Erythroblast (primary cell): ENCODE measurements at regions not wholly inside any gene's neighbourhood (a gene's known extent, or its start where the extent isn't known, plus 50 kb on each side); places are given as distances from the start of the nearest gene placed in this dataset.
A peak's percentile ranks its signal among the peaks of the same experiment; 100 is the strongest.
"Not testable (repeated sequence)": the region's sequence is repeated elsewhere in the genome, so short reads cannot be mapped to it uniquely, and the experiment has no call there.

Experiments
- DNase-seq, 2 experiments: peaks; one replicate each; lab custom pipeline; 2025; lab: John Stamatoyannopoulos, UW
- GATA1 ChIP-seq: IDR thresholded peaks from 2 replicates; pipeline ENCODE4 v1.6.1; 2011; ENCODE audit warnings: low read depth, mild to moderate bottlenecking, control low read depth, low read length, moderate library complexity
- POLR2A ChIP-seq: IDR thresholded peaks from 2 replicates; pipeline ENCODE4 v1.6.1; 2011; ENCODE audit warnings: mild to moderate bottlenecking, low read length

DNA sequence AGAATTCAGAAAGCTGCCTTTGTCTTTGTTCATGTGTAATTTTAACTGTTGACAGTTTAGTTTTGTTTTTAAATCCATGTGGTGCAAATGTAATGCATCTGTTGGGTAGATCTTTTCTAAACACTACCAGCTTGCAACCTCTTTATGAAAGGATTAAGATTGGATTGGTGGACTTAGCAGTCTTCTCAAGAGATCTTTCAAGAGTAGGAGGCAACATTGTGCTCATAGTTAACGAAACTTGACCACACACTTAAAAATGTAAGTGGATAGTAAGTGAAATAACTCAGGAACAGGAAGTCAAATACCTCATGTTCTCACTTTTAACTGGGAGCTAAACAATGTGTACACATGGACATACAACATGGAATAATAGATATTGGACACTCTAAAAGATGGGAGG lies 579.0 kb downstream of the RIT2 start:
- TF ChIP-seq GATA1 (no peak), POLR2A (no peak)
- no peak for DNase-seq

DNA sequence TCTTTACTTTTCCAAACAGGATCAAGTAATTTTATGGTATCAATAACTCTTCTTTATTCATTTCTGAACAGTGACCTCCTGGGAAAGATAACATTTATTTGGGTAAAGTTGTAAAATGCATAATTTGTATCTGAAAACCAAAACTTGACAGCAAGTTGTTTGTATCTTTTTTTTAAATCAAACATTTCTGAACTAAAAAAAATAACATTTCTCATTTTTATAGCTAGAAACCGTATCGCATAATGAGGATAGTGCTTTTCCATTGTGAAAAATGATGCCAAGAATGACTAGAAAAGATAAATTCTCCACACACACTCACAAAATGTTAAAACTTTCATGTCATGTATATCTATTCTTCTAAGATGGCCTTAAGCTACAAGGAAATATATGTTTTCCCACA lies 578.2 kb downstream of the RIT2 start:
- DNase-seq: no peak
- TF ChIP-seq GATA1 (no peak), POLR2A (no peak)

DNA sequence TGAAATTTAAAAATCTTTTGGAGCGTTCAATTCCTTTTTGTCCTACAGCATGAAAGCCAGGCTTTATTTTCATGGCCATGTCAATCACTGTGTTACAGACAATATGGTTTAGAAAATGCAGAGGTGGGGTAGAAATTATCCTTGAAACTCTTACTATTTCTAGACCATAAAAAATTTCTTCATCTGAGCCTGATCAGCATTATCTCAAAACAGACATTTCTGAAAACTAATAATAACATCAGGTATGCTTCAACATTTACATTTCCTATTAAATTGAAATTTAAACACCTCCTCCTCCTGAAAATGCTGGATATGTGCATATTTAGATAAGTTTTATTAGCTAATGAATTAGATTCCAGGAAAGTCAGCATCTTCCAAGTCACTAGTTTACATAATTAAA lies 570.6 kb downstream of the RIT2 start:
- TF ChIP-seq POLR2A (no peak), GATA1 (no peak)
- no peak for DNase-seq

DNA sequence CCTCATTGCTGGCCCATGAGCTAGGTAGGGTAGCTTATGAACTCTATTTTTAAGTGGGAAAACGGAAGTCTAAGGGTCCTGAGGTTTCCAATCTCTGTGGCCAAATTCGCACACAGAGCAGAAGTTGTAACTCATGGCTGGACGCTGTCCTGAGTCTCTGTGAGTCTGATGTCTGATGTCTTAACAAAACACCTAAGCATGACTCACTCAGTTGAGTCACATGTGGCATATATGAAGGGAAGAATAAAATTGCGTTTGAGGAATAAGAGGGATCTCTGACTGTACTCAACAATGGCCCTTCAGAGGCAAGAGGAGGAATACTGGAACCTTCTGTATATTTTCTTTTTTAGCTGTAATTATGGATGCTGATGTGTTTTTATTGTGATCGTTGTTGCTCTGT lies 569.7 kb downstream of the RIT2 start:
- TF ChIP-seq GATA1: no peak
- no peak for TF ChIP-seq POLR2A
- no peak for DNase-seq

DNA sequence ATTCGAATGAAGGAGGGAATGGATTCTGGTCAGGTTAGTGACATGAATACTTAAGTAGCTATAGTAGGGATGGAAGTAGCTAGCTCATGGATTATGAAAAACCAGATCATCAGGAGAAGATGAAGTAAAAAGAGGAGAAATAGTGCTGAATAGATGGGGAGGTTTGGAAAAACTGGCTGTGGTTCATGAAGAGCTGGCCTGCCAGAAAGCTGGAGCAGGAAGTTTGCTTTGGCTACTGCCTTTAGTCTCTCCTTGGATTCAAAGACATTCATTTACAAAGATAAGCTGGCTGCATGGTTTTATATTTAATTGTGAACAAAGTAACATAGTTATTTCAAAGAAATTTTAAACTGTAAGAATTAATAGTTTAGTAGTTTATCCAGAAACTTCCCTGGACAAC lies 567.0 kb downstream of the RIT2 start:
- TF ChIP-seq GATA1 (no peak), POLR2A (no peak)

DNA sequence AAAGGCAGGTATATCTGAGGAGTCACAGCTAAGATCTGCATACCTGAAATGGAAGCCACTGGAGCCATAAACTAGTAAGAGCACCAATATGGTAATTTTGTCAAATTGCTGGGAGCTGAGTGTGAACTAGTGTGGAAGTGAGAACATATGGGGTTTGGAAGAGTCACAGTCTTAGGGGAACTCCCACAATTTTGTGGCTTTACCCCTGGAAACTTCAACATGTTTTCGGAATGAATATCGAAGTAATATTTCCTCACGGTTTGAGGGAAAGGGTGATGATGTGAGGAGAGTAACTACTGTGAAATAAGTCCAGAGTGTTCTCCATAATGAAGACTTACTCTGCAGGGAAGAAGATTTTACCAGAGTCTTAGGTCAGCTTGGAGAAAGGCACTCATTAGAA lies 565.9 kb downstream of the RIT2 start:
- DNase-seq: no peak
- TF ChIP-seq GATA1: no peak
- no peak for TF ChIP-seq POLR2A

More for the DNA sequence above, 567.0 kb downstream of the RIT2 start:
- no peak for DNase-seq

DNA sequence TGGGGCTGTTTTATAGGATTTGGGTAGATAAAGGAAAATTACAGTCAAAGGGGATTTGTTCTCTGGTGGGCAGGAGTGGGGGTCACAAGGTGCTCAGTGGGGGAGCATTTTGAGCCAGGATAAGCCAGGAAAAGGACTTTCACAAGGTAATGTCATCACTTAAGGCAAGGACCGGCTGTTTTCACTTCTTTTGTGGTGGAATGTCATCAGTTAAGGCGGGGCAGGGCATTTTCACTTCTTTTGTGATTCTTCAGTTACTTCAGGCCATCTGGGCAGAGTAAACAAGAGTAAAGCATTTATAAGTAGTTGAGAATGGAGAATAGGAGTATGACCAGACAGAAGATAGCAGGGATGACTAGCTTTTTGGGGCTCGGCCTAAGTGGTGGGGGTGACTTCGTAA lies 562.9 kb downstream of the RIT2 start:
- DNase-seq: not testable (repeated sequence)

DNA sequence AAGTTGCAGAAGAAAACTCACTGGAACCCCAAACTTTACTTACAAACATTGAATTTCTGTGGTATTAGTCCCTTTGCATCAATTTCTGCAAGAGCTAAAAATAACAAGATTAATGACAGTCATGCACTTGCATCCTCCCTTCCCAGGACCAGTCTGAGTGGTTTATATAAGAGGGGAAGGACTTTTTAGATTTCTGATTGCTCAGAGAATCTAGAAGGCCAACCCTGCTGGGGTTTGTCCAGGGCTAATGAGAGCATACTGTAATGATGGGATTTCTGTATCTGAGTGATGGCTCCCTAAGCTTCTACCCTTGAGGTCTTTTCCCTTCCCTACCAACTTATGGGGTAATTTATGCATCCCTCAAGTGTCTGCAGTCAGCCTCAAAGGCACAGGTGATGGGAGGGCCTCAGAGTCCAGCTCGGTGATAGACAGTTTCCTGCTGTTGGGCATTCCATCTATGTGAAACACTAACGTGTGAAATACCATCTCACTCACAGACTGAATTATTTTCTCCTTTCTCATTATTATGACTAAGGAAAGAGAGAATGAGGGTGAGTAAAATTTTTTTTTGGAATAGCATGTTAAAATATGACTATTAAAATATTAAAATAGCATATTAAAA lies 556.3 kb downstream of the RIT2 start:
- DNase-seq: no peak
- TF ChIP-seq POLR2A (no peak), GATA1 (no peak)

DNA sequence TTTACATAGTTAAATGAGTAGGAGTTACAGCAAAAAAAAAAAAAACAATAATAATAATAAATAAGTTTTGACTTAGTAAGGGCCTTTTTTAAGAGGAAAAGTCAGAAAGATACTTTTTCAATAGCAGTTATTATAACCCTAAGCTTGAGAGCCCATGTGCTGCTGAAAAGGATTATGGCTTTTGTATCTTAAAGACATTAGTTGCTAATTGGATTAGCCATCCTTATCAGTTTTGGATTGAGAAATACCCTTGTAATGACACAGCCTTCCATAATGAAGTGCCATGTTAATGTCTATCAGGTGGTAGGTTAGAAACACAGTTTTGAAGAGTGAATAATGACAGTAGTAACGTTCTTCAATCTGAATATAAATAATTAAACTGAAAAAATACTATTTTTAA lies 554.0 kb downstream of the RIT2 start:
- TF ChIP-seq GATA1 (no peak), POLR2A (no peak)
- no peak for DNase-seq

DNA sequence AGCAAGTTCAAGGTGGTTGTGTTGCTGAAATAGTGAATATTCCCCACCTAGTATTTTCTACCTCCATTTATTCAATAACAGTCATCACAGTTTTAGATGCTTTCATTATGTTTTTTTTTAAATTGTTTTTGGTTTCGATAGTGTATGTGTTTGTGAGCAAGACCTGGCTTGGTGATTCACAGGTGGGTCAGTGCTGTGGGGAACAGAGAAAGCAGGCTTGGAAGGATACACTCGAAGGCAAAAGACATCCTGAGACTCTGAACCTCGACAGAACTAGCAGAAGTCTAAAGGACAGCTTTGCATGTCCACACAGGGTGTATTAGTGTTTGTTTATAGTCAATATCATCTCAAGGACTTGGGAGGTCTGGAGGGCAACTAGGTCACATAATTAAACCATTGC lies 551.5 kb downstream of the RIT2 start:
- DNase-seq: no peak
- no peak for TF ChIP-seq GATA1

DNA sequence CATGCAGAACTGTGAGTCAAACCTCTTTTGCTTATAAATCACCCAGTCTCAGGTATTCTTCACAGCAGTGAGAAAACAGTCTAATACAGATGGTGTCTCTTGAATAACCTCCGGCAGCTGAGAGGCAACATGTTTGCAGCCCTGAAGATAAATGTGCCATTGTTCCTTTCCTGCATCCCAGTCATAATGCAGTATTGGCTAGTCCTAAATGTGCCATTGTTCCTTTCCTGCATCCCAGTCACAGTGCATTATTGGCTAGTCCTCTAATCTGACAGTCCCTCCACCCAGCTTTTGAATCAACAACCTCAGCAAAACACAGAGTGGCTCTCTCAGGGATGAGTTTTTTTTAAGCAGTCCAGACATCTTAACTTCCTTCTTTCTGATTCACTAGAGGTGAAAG lies 550.7 kb downstream of the RIT2 start:
- no peak for DNase-seq
- TF ChIP-seq POLR2A (no peak), GATA1 (no peak)

DNA sequence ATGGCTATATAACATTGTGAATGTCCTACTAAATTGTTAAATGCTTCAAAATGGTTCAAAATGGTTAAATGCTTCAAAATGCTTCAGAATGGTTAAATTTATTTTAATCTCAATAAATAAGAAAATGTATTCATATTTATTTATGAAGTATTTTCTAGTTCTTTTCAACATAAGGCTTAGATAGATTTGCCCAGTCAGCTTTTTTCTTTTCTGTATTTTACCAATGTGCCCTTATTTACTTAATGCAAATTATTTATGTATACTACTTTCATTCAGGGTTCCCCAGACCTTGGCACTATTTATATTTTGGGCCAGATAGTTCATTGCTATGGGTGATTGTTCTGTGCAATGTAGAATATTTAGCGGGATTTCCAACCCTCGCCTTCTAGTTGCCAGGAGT lies 546.7 kb downstream of the RIT2 start:
- TF ChIP-seq GATA1 (no peak), POLR2A (no peak)
- no peak for DNase-seq

DNA sequence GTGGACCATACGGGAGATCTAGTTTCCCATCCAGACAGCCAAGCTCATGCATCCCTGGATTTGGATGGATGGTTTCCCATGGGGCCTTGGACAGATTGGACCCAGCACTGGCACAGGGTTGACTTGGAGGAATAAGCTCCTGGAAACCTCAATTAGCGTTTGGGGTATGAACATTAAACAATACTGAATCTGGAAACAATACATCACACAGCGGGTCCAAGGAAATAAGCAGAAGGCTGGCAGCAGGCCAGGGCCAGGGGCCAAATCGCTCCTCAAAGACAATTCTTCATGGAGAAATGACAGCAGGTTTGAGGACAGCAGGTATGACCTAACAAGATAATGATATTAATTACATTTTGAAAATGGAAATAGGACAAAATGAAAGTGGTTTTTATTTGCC lies 540.6 kb downstream of the RIT2 start:
- no peak for DNase-seq
- TF ChIP-seq POLR2A (no peak), GATA1 (no peak)

DNA sequence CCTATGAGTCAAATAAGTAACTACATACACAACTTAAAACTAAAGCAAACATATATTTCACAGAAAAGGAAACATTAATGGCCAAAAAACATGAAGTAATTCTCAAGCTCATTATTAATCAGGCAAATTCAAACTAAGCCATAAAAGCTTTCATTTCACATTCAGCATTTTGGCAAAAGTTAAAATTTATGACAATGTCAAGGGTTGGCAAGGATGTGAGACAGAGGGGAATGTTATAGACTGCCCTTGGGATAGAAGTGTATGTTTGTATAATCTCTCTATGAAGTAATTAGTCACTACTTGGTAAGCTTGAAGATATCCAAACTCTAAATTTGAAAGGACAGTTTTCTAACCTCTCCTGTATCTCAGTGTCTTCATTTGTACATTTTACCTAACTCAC lies 539.4 kb downstream of the RIT2 start:
- TF ChIP-seq POLR2A (no peak), GATA1 (no peak)
- DNase-seq: no peak

DNA sequence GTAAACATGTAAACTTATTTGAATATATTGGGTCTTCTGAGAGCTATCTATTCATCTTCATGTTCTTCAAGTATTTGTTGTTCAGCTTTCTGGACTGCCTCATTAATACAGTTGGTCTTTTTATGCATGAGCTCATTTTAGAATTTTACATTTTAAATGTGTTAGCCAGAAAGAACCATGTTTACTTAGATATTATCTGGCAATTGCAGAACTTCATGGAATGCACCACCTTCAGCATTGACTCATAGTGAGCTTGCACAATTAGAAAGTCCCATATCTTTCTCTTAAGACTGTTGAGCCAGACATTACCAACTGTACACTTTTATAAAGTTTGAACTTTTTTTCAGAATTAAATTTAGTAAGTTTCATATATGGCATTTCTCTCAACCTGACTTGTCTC lies 536.7 kb downstream of the RIT2 start:
- DNase-seq: peak in 1 of 2 experiments; percentile 5
- TF ChIP-seq POLR2A: no peak
- no peak for TF ChIP-seq GATA1

DNA sequence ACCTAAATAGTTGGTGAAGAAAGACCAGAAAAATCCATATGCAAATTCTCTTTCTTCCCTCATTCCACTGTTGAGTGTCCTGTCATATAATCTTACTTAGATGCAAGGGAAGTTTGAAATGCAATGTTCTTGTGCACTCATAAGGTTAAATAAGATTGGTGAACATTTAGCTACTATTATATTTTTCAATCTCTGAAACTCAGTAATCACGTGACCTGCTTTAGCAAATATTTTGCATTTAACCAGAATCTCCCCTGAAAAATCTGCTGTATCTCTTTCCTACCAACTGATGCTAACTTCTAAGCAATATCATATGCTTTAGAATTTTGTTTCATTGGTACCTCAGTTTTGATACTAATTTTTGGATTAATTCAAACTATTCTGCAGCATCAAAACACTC lies 533.2 kb downstream of the RIT2 start:
- no peak for TF ChIP-seq GATA1
- no peak for TF ChIP-seq POLR2A

More for the DNA sequence above, 533.2 kb downstream of the RIT2 start:
- DNase-seq: no peak
